ENCODE measurements at regions not wholly inside any gene's neighbourhood (a gene's known extent, or its start where the extent isn't known, plus 50 kb on each side); places are given as distances from the start of the nearest gene placed in this dataset.
"Not testable (repeated sequence)": the region's sequence is repeated elsewhere in the genome, so short reads cannot be mapped to it uniquely, and the experiment has no call there.

DNA sequence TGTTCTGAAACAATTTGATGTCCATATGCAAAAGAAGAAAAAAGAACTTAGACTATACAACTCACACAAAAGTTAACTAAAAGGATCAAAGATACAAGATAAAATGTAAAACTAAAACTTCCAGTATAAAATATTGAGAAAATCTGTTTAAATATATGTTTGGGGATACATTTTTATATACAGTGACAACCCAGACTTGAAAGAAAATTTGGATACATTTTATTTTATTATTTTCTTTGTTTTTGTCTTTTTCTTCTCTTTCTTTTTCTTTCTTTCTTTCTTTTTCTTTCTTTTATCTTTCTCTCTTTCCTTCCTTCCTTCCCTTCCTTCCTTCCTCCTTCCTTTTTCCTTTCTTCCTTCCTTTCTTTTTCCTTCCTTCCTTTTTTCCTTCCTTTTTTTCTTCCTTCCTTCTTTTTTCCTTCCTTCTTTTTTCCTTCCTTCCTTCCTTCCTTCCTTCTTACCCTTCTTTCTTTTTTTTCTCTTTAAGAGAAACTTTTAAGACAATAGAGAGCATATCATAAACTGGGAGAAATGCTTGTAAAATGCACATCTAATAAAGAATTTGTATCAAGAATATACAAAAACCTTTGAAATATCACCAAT lies 954.5 kb upstream of the LRFN5 start:
- H3K4me1 ChIP-seq (ENCODE audit: control insufficient read depth in 4 of 4, insufficient read depth in 4 of 4, low read length in 3 of 4) = no peaks in the 10 kb centered on the region
- TF ChIP-seq, protein P1, sequence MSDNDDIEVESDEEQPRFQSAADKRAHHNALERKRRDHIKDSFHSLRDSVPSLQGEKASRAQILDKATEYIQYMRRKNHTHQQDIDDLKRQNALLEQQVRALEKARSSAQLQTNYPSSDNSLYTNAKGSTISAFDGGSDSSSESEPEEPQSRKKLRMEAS (IDR thresholded peaks at IDR 0.05) = no peak
- TF ChIP-seq EGR1 (IDR thresholded peaks at IDR 0.05; ENCODE audit: low read depth in 2 of 2) (no peak), SP1 (IDR thresholded peaks at IDR 0.05) (no peak), FOXA2 (IDR thresholded peaks at IDR 0.05) (no peak), RAD21 (IDR thresholded peaks at IDR 0.05) (no peak), YY1 (IDR thresholded peaks at IDR 0.05) (no peak)
- TF ChIP-seq, protein P2, sequence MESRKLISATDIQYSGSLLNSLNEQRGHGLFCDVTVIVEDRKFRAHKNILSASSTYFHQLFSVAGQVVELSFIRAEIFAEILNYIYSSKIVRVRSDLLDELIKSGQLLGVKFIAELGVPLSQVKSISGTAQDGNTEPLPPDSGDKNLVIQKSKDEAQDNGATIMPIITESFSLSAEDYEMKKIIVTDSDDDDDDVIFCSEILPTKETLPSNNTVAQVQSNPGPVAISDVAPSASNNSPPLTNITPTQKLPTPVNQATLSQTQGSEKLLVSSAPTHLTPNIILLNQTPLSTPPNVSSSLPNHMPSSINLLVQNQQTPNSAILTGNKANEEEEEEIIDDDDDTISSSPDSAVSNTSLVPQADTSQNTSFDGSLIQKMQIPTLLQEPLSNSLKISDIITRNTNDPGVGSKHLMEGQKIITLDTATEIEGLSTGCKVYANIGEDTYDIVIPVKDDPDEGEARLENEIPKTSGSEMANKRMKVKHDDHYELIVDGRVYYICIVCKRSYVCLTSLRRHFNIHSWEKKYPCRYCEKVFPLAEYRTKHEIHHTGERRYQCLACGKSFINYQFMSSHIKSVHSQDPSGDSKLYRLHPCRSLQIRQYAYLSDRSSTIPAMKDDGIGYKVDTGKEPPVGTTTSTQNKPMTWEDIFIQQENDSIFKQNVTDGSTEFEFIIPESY (IDR thresholded peaks at IDR 0.05) = no peak
- TF ChIP-seq, protein P3, sequence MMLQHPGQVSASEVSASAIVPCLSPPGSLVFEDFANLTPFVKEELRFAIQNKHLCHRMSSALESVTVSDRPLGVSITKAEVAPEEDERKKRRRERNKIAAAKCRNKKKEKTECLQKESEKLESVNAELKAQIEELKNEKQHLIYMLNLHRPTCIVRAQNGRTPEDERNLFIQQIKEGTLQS (IDR thresholded peaks at IDR 0.05) = no peak
- TF ChIP-seq, protein P4, sequence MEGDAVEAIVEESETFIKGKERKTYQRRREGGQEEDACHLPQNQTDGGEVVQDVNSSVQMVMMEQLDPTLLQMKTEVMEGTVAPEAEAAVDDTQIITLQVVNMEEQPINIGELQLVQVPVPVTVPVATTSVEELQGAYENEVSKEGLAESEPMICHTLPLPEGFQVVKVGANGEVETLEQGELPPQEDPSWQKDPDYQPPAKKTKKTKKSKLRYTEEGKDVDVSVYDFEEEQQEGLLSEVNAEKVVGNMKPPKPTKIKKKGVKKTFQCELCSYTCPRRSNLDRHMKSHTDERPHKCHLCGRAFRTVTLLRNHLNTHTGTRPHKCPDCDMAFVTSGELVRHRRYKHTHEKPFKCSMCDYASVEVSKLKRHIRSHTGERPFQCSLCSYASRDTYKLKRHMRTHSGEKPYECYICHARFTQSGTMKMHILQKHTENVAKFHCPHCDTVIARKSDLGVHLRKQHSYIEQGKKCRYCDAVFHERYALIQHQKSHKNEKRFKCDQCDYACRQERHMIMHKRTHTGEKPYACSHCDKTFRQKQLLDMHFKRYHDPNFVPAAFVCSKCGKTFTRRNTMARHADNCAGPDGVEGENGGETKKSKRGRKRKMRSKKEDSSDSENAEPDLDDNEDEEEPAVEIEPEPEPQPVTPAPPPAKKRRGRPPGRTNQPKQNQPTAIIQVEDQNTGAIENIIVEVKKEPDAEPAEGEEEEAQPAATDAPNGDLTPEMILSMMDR (IDR thresholded peaks at IDR 0.05; ENCODE audit: low read depth, low read length, missing input control) = no peak

DNA sequence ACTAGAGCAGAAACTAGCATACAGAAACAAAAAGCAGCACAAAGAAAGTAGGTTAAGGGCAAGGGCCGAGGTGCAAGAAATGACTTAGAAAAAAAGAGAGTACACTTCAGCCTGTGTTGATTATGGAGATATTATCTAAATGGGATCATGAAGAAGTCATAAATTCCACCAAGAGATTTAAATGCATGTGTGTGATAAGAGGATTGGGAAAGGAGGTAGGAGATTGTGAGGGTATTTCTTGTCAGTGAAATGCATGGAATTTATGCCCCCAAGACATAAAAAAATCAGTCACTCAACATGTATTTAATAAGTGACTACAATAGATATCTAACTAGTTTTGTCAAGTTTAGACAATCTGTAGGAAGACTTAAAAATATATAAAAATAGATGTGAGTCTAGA lies 976.2 kb upstream of the LRFN5 start:
- no peaks in the 10 kb centered on the region for H3K36me3 ChIP-seq (ENCODE audit: control insufficient read depth in 4 of 4, insufficient read depth in 3 of 4, low read depth in 1 of 4, low read length in 3 of 4)
- no peaks in the 10 kb centered on the region for H3K27me3 ChIP-seq (ENCODE audit: control insufficient read depth in 4 of 4, insufficient read depth in 4 of 4, low read length in 3 of 4)
- no peak overlapping the region for H3K27ac ChIP-seq (ENCODE audit: low read depth in 1 of 2, low read length in 2 of 2)
- no peak overlapping the region for H3K9ac ChIP-seq (ENCODE audit: low read depth in 1 of 2, low read length in 2 of 2)
- no peaks in the 10 kb centered on the region for H3K4me1 ChIP-seq (ENCODE audit: control insufficient read depth in 4 of 4, insufficient read depth in 4 of 4, low read length in 3 of 4)
- TF ChIP-seq HNF4G (IDR thresholded peaks at IDR 0.05) (no peak), RXRA (IDR thresholded peaks at IDR 0.05) (no peak), FOXA2 (IDR thresholded peaks at IDR 0.05) (no peak), JUND (IDR thresholded peaks at IDR 0.05) (no peak), NR2F2 (IDR thresholded peaks at IDR 0.05) (no peak), GABPA (IDR thresholded peaks at IDR 0.05 in 1 of 2, conservative IDR thresholded peaks at IDR 0.05 in 1 of 2) (no peak), HNF4A (conservative IDR thresholded peaks at IDR 0.05) (no peak), YY1 (IDR thresholded peaks at IDR 0.05) (no peak)
- TF ChIP-seq, protein P5, sequence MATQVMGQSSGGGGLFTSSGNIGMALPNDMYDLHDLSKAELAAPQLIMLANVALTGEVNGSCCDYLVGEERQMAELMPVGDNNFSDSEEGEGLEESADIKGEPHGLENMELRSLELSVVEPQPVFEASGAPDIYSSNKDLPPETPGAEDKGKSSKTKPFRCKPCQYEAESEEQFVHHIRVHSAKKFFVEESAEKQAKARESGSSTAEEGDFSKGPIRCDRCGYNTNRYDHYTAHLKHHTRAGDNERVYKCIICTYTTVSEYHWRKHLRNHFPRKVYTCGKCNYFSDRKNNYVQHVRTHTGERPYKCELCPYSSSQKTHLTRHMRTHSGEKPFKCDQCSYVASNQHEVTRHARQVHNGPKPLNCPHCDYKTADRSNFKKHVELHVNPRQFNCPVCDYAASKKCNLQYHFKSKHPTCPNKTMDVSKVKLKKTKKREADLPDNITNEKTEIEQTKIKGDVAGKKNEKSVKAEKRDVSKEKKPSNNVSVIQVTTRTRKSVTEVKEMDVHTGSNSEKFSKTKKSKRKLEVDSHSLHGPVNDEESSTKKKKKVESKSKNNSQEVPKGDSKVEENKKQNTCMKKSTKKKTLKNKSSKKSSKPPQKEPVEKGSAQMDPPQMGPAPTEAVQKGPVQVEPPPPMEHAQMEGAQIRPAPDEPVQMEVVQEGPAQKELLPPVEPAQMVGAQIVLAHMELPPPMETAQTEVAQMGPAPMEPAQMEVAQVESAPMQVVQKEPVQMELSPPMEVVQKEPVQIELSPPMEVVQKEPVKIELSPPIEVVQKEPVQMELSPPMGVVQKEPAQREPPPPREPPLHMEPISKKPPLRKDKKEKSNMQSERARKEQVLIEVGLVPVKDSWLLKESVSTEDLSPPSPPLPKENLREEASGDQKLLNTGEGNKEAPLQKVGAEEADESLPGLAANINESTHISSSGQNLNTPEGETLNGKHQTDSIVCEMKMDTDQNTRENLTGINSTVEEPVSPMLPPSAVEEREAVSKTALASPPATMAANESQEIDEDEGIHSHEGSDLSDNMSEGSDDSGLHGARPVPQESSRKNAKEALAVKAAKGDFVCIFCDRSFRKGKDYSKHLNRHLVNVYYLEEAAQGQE (IDR thresholded peaks at IDR 0.05) = no peak
- TF ChIP-seq, protein P3 (IDR thresholded peaks at IDR 0.05) = no peak
- TF ChIP-seq, protein P4 (IDR thresholded peaks at IDR 0.05; ENCODE audit: low read depth, low read length, missing input control) = no peak
- TF ChIP-seq, protein P1 (IDR thresholded peaks at IDR 0.05) = no peak
- WGBS = 66% methylated on average over 1 of the region's 1 CpG
- no peak for DNase-seq (ENCODE audit: low spot score)
- H3K9me3 ChIP-seq (ENCODE audit: control insufficient read depth in 4 of 4, low read length in 3 of 4) = no peaks in the 10 kb centered on the region
- H3K4me3 ChIP-seq (ENCODE audit: low read depth in 1 of 3, low read length in 3 of 3) = no peak overlapping the region

More for the DNA sequence above, 954.5 kb upstream of the LRFN5 start:
- Histone ChIP-seq H3K36me3 (ENCODE audit: control insufficient read depth in 4 of 4, insufficient read depth in 3 of 4, low read depth in 1 of 4, low read length in 3 of 4) (no peaks in the 10 kb centered on the region), H3K27me3 (ENCODE audit: control insufficient read depth in 4 of 4, insufficient read depth in 4 of 4, low read length in 3 of 4) (no peaks in the 10 kb centered on the region), H3K27ac (ENCODE audit: low read depth in 1 of 2, low read length in 2 of 2) (no peak overlapping the region), H3K9me3 (ENCODE audit: control insufficient read depth in 4 of 4, low read length in 3 of 4) (no peaks in the 10 kb centered on the region), H3K4me3 (ENCODE audit: low read depth in 1 of 3, low read length in 3 of 3) (no peak overlapping the region), H3K9ac (ENCODE audit: low read depth in 1 of 2, low read length in 2 of 2) (no peak overlapping the region)
- DNase-seq (ENCODE audit: low spot score) = no peak

DNA sequence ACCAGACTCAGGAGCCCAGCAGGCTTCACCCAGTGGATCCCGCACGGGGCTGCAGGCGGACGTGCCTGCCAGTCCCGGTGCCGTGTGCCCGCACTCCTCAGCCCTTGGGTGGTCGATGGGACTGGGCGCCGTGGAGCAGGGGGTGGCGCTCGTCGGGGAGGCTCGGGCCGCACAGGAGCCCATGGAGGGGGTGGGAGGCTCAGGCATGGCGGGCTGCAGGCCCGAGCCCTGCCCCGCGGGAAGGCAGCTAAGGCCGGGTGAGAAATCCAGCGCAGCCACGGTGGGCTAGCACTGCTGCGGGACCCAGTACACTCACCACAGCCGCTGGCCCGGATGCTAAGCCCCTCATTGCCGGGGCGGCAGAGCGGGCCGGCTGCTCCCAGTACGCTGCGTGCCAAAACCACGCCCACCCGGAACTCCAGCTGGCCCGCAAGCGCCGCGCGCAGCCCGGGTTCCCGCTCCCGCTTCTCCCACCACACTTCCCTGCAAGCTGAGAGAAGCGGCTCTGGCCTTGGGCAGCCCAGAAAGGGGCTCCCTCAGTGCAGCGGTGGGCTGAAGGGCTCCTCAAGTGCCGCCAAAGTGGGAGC lies 977.0 kb upstream of the LRFN5 start:
- 91% methylated on average over 41 of the region's 44 CpGs for WGBS
- H3K4me1 ChIP-seq (ENCODE audit: control insufficient read depth in 4 of 4, insufficient read depth in 4 of 4, low read length in 3 of 4); H3K4me3 ChIP-seq (ENCODE audit: low read depth in 1 of 3, low read length in 3 of 3); H3K27ac ChIP-seq (ENCODE audit: low read depth in 1 of 2, low read length in 2 of 2); H3K36me3 ChIP-seq (ENCODE audit: control insufficient read depth in 4 of 4, insufficient read depth in 3 of 4, low read depth in 1 of 4, low read length in 3 of 4); H3K27me3 ChIP-seq (ENCODE audit: control insufficient read depth in 4 of 4, insufficient read depth in 4 of 4, low read length in 3 of 4); H3K9ac ChIP-seq (ENCODE audit: low read depth in 1 of 2, low read length in 2 of 2); DNase-seq (ENCODE audit: low spot score); H3K9me3 ChIP-seq (ENCODE audit: control insufficient read depth in 4 of 4, low read length in 3 of 4): not testable (repeated sequence)
